BJ (cell line): ENCODE measurements at regions not wholly inside any gene's neighbourhood (a gene's known extent, or its start where the extent isn't known, plus 50 kb on each side); places are given as distances from the start of the nearest gene placed in this dataset.

Source experiments
- CTCF ChIA-PET: fragments of 350-600 bp; formaldehyde crosslinking; extraction: SDS; loops from one replicate; lab custom pipeline; 2021; ENCODE audit warnings: antibody characterized with exemption, inconsistent platforms; lab: Yijun Ruan, JAX
- POLR2A ChIA-PET: fragments of 300-600 bp; sonication (Branson Sonifier 250); formaldehyde crosslinking; extraction: SDS; loops from one replicate; lab custom pipeline; 2021; ENCODE audit warnings: antibody characterized with exemption; lab: Charles Lee
- DNase-seq: peaks from one replicate; pipeline ENCODE4 v3.0.0-alpha.2; 2011; ENCODE audit warnings: low read depth
- H3K27me3 ChIP-seq: 2 replicates; pipeline ENCODE4 v1.6.0; 2011; ENCODE audit warnings: low read length; ENCODE audit not compliant: control insufficient read depth, insufficient read depth
- H3K36me3 ChIP-seq: 2 replicates; pipeline ENCODE4 v1.5.1; 2011; ENCODE audit warnings: low read length; ENCODE audit not compliant: control insufficient read depth, insufficient read depth
- H3K4me3 ChIP-seq: 2 replicates; pipeline ENCODE4 v1.5.1; 2011; ENCODE audit warnings: low read depth, mild to moderate bottlenecking, control low read depth, low read length
- CTCF ChIP-seq: IDR thresholded peaks from 2 replicates; pipeline ENCODE4 v1.5.1; 2011; ENCODE audit warnings: low read depth, mild to moderate bottlenecking, control low read depth, inconsistent platforms, low read length, moderate library complexity; ENCODE audit not compliant: insufficient read depth

GRCh38 chr11:119538753-119539152 lies 115.8 kb upstream of the THY1 start:
- CTCF ChIA-PET, result interaction anchor here (0.6 to 3.4 kb wide), 5 partner anchors 10 to 130 kb away, joined by 3 to 20 read pairs (median 3); no protein-coding TSS in a partner anchor
- POLR2A ChIA-PET, result interaction anchor here (0.5 kb wide), 1 partner anchor 30 kb away, joined by 4 read pairs; no protein-coding TSS in a partner anchor
- peaks cover 12% of the 10 kb centered on the region for H3K27me3 ChIP-seq
- peak; percentile 9 for DNase-seq
- H3K36me3 ChIP-seq, result no peaks in the 10 kb centered on the region
- H3K4me3 ChIP-seq, result no peak overlapping the region
- no peak for TF ChIP-seq CTCF

- CTCF ChIA-PET, result interaction anchor here (0.6 to 5.9 kb wide), 4 partner anchors 9 to 131 kb away, joined by 3 to 65 read pairs (median 12); no protein-coding TSS in a partner anchor
- no peak for DNase-seq
- Histone ChIP-seq H3K4me3 (no peak overlapping the region), H3K27me3 (peaks cover 15% of the 10 kb centered on the region), H3K36me3 (no peaks in the 10 kb centered on the region)
- TF ChIP-seq CTCF, result no peak
- POLR2A ChIA-PET, result no interaction called here
These were observed 114.6 kb upstream of the THY1 start for GRCh38 chr11:119537306-119538253.

- DNase-seq, result no peak
- no peak for TF ChIP-seq CTCF
- POLR2A ChIA-PET, result no interaction called here
- CTCF ChIA-PET, result interaction anchor here (1.0 to 5.9 kb wide), 5 partner anchors 10 to 62 kb away, joined by 3 to 65 read pairs (median 3); no protein-coding TSS in a partner anchor
- no peaks in the 10 kb centered on the region for H3K36me3 ChIP-seq
- H3K4me3 ChIP-seq, result no peak overlapping the region
- H3K27me3 ChIP-seq, result peaks cover 18% of the 10 kb centered on the region
These were observed 113.8 kb upstream of the THY1 start for GRCh38 chr11:119536801-119537200.

- POLR2A ChIA-PET, result no interaction called here
- no peak for DNase-seq
- Histone ChIP-seq H3K27me3 (peaks cover 9% of the 10 kb centered on the region), H3K4me3 (no peak overlapping the region), H3K36me3 (no peaks in the 10 kb centered on the region)
- peak; percentile 93 for TF ChIP-seq CTCF
- CTCF ChIA-PET, result interaction anchor here (0.6 to 5.9 kb wide), 29 partner anchors 12 to 575 kb away, joined by 3 to 65 read pairs (median 4); no protein-coding TSS in a partner anchor
These were observed 111.2 kb upstream of the THY1 start for GRCh38 chr11:119533921-119534736.
